GM19463 (cell line): ENCODE measurements at regions not wholly inside any gene's neighbourhood (a gene's known extent, or its start where the extent isn't known, plus 50 kb on each side); places are given as distances from the start of the nearest gene placed in this dataset.

Source experiments
- ATAC-seq: cut with Tn5 transposase; IDR thresholded peaks from one replicate; pipeline ENCODE4 v1.9.1; 2021; ENCODE audit warnings: mild to moderate bottlenecking, moderate library complexity; ENCODE audit not compliant: unreplicated experiment

DNA sequence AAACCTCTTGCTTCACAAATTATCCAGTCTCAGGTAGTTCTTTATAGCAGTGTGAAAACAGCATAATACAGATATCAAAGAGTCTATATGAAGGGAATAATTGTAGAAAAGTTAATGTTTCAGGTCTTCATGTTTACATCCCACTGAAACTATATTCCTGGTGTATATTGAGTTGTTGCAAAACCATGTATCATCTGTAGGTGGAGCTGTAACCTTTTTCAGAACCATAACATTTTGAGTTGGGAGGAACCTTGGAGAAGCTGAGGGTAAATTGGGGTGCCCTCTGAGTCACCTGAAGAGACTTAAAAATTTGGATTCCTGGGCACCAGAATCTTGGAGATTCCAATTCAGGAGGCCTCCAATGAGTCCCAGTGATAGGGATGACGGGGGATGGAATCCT, 51.9 kb upstream of the TAPT1 start:
- no peak for ATAC-seq
